HEK293 (cell line): ENCODE measurements at regions not wholly inside any gene's neighbourhood (a gene's known extent, or its start where the extent isn't known, plus 50 kb on each side); places are given as distances from the start of the nearest gene placed in this dataset.

Experiments
- CTCF ChIA-PET: fragments of 350-600 bp; formaldehyde crosslinking; extraction: SDS; loops from one replicate; lab custom pipeline; 2021; ENCODE audit warnings: antibody characterized with exemption; lab: Yijun Ruan, JAX
- POLR2A ChIA-PET: fragments of 300-600 bp; formaldehyde crosslinking; extraction: SDS; loops from one replicate; lab custom pipeline; 2020; ENCODE audit warnings: antibody characterized with exemption, inconsistent platforms; lab: Yijun Ruan, JAX
- H3K27ac ChIP-seq: fragments of 200-500 bp; sonication (Bioruptor generic); 2 replicates; pipeline ENCODE4 v1.5.1; 2014; ENCODE audit warnings: low read depth, low read length, control low read depth, inconsistent platforms; ENCODE audit errors: extremely low read depth
- H3K36me3 ChIP-seq, 2 experiments: fragments of 200-500 bp in 1 of 2; sonication (Bioruptor generic) in 1 of 2; 1 replicate in 1 of 2; 2 replicates in 1 of 2; pipeline ENCODE4 v1.5.1; 2014 to 2017; ENCODE audit warnings: inconsistent platforms in 2 of 2, low read length in 2 of 2; ENCODE audit not compliant: control insufficient read depth in 2 of 2, insufficient read depth in 1 of 2
- H3K4me1 ChIP-seq: fragments of 200-500 bp; sonication (Bioruptor generic); 2 replicates; pipeline ENCODE4 v1.5.1; 2014; ENCODE audit warnings: mild to moderate bottlenecking, low read length, inconsistent platforms; ENCODE audit not compliant: control insufficient read depth, insufficient read depth
- H3K4me3 ChIP-seq: 2 replicates; pipeline ENCODE4 v1.5.1; 2011; ENCODE audit warnings: low read depth, mild to moderate bottlenecking, control low read depth, low read length, moderate library complexity
- H3K9me3 ChIP-seq: fragments of 200-500 bp; sonication (Bioruptor generic); 2 replicates; pipeline ENCODE4 v1.5.1; 2014; ENCODE audit warnings: low read depth, low read length, inconsistent platforms; ENCODE audit not compliant: control insufficient read depth, insufficient read depth
- BCL6B ChIP-seq: fragments of 450-650 bp; formaldehyde crosslinking; IDR thresholded peaks from 2 replicates; pipeline ENCODE4 v1.5.1; 2017; ENCODE audit warnings: missing biosample characterization, missing genetic modification characterization
- GLI2 ChIP-seq: fragments of 450-650 bp; formaldehyde crosslinking; IDR thresholded peaks from 2 replicates; pipeline ENCODE4; 2017; ENCODE audit warnings: missing biosample characterization, missing genetic modification characterization, low read depth, borderline replicate concordance
- GLI4 ChIP-seq: fragments of 450-650 bp; formaldehyde crosslinking; IDR thresholded peaks from 2 replicates; pipeline ENCODE4 v1.5.1; 2016; ENCODE audit warnings: missing biosample characterization, missing genetic modification characterization
- HOXC10 ChIP-seq: sonication (generic); formaldehyde crosslinking; IDR thresholded peaks from 2 replicates; pipeline ENCODE4 v1.8.1; 2023; ENCODE audit warnings: mild to moderate bottlenecking, missing genetic modification reagents
- KLF10 ChIP-seq: fragments of 450-650 bp; IDR thresholded peaks from 2 replicates; pipeline ENCODE4 v1.5.1; 2018; ENCODE audit warnings: missing biosample characterization, mild to moderate bottlenecking, missing genetic modification characterization
- MYNN ChIP-seq: fragments of 450-650 bp; formaldehyde crosslinking; IDR thresholded peaks from 2 replicates; pipeline ENCODE4 v1.5.1; 2016; ENCODE audit warnings: missing biosample characterization, missing genetic modification characterization, borderline replicate concordance
- ZBTB21 ChIP-seq: fragments of 450-650 bp; formaldehyde crosslinking; IDR thresholded peaks from 2 replicates; pipeline ENCODE4 v1.5.1; 2017; ENCODE audit warnings: missing biosample characterization, missing genetic modification characterization
- ZIC2 ChIP-seq: fragments of 450-650 bp; formaldehyde crosslinking; IDR thresholded peaks from 2 replicates; pipeline ENCODE4 v1.5.1; 2016; ENCODE audit warnings: missing biosample characterization, missing genetic modification characterization
- ZNF114 ChIP-seq: fragments of 450-650 bp; formaldehyde crosslinking; IDR thresholded peaks from 2 replicates; pipeline ENCODE4 v1.5.0; 2017; ENCODE audit warnings: missing biosample characterization, missing genetic modification characterization
- ZNF202 ChIP-seq: fragments of 450-650 bp; formaldehyde crosslinking; IDR thresholded peaks from 2 replicates; pipeline ENCODE4 v1.5.1; 2016; ENCODE audit warnings: missing biosample characterization, missing genetic modification characterization, borderline replicate concordance
- ZNF211 ChIP-seq: fragments of 450-650 bp; formaldehyde crosslinking; IDR thresholded peaks from 2 replicates; pipeline ENCODE4 v1.5.1; 2016; ENCODE audit warnings: low read depth, missing biosample characterization, missing genetic modification characterization
- ZNF221 ChIP-seq: fragments of 450-650 bp; formaldehyde crosslinking; IDR thresholded peaks from 2 replicates; pipeline ENCODE4 v1.5.1; 2017; ENCODE audit warnings: missing biosample characterization, missing genetic modification characterization, borderline replicate concordance
- ZNF302 ChIP-seq: fragments of 450-650 bp; formaldehyde crosslinking; IDR thresholded peaks from 2 replicates; pipeline ENCODE4 v1.5.1; 2016; ENCODE audit warnings: missing biosample characterization, missing genetic modification characterization, low read depth
- ZNF366 ChIP-seq: fragments of 450-650 bp; formaldehyde crosslinking; conservative IDR thresholded peaks from 2 replicates; pipeline ENCODE4 v1.5.1; 2016; ENCODE audit warnings: missing biosample characterization, missing genetic modification characterization
- ZNF521 ChIP-seq: fragments of 450-650 bp; formaldehyde crosslinking; IDR thresholded peaks from 2 replicates; pipeline ENCODE4 v1.5.1; 2017; ENCODE audit warnings: missing biosample characterization, mild to moderate bottlenecking, missing genetic modification characterization
- ZNF585B ChIP-seq: fragments of 450-650 bp; formaldehyde crosslinking; IDR thresholded peaks from 2 replicates; pipeline ENCODE4 v1.5.1; 2016; ENCODE audit warnings: missing biosample characterization, missing genetic modification characterization
- ZNF777 ChIP-seq: fragments of 450-650 bp; formaldehyde crosslinking; IDR thresholded peaks from 2 replicates; pipeline ENCODE4 v1.5.1; 2017; ENCODE audit warnings: missing biosample characterization, missing genetic modification characterization, borderline replicate concordance
- ZSCAN30 ChIP-seq: fragments of 450-650 bp; IDR thresholded peaks from 2 replicates; pipeline ENCODE4 v1.5.1; 2018; ENCODE audit warnings: missing biosample characterization, mild to moderate bottlenecking, missing genetic modification characterization, moderate library complexity
- TF ChIP-seq, protein P1 (sequence below): fragments of 450-650 bp; formaldehyde crosslinking; IDR thresholded peaks from 2 replicates; pipeline ENCODE4 v1.5.1; 2016; ENCODE audit warnings: missing biosample characterization, missing genetic modification characterization
- TF ChIP-seq, protein P2 (sequence below): fragments of 450-650 bp; formaldehyde crosslinking; IDR thresholded peaks from 2 replicates; pipeline ENCODE4 v1.5.1; 2017; ENCODE audit warnings: missing biosample characterization, missing genetic modification characterization

- TF ChIP-seq MYNN (no peak), ZNF221 (no peak)
Observed at GRCh38 chr11:22456993-22457762, 119.0 kb downstream of the SLC17A6 start (continued).

DNA sequence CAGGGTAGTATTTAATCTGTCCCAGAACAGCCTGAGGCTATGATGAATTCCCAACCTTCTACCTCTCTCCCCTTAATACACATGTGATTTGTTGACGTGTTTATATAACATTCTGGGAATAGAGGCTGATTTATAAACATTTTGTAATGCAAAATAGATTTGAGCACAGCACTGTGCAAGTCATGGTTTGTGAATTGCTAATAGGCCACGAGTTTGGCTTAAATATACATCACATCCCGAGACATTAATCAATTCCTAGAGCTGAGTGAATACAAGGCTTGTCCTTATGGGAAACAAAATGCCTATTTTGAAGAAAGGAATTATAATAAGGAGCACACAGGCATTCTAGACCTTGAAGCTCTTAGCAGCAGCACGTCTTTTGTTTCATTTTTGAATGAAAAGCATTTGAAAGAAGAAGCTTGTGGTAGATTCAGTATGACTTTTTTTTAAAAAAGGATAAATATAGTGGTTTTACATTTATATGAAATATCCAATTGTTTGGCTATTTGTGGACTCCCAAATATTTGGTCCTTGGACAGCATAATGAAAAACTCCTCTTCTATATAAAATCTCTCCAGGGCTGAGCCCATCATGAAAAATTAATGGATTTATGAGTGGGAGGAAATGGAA, 116.4 kb downstream of the SLC17A6 start:
- Histone ChIP-seq H3K4me1 (no peaks in the 10 kb centered on the region), H3K27ac (no peak overlapping the region), H3K4me3 (no peak overlapping the region), H3K9me3 (no peaks in the 10 kb centered on the region), H3K36me3 (no peaks in the 10 kb centered on the region)
- CTCF ChIA-PET: no interaction called here
- TF ChIP-seq BCL6B (tag by site-specific recombination) (no peak), KLF10 (tag by site-specific recombination) (no peak), ZSCAN30 (tag by site-specific recombination) (no peak), ZBTB21 (tag by site-specific recombination) (no peak), ZIC2 (tag by site-specific recombination) (no peak)
- TF ChIP-seq, protein P1, sequence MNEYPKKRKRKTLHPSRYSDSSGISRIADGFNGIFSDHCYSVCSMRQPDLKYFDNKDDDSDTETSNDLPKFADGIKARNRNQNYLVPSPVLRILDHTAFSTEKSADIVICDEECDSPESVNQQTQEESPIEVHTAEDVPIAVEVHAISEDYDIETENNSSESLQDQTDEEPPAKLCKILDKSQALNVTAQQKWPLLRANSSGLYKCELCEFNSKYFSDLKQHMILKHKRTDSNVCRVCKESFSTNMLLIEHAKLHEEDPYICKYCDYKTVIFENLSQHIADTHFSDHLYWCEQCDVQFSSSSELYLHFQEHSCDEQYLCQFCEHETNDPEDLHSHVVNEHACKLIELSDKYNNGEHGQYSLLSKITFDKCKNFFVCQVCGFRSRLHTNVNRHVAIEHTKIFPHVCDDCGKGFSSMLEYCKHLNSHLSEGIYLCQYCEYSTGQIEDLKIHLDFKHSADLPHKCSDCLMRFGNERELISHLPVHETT (tag by site-specific recombination): no peak
- POLR2A ChIA-PET: no interaction called here

- H3K36me3 ChIP-seq: no peaks in the 10 kb centered on the region
- POLR2A ChIA-PET: no interaction called here
- H3K27ac ChIP-seq: no peak overlapping the region
- no peaks in the 10 kb centered on the region for H3K4me1 ChIP-seq
- TF ChIP-seq ZNF211 (tag by site-specific recombination) (no peak), ZNF777 (tag by site-specific recombination) (no peak), ZNF521 (tag by site-specific recombination) (no peak), HOXC10 (CRISPR knock-in tag) (no peak), ZNF302 (no peak), ZNF202 (tag by site-specific recombination) (no peak), ZNF585B (no peak), GLI2 (no peak), GLI4 (tag by site-specific recombination) (no peak), ZNF114 (tag by site-specific recombination) (no peak), ZNF366 (tag by site-specific recombination) (no peak)
- TF ChIP-seq, protein P2, sequence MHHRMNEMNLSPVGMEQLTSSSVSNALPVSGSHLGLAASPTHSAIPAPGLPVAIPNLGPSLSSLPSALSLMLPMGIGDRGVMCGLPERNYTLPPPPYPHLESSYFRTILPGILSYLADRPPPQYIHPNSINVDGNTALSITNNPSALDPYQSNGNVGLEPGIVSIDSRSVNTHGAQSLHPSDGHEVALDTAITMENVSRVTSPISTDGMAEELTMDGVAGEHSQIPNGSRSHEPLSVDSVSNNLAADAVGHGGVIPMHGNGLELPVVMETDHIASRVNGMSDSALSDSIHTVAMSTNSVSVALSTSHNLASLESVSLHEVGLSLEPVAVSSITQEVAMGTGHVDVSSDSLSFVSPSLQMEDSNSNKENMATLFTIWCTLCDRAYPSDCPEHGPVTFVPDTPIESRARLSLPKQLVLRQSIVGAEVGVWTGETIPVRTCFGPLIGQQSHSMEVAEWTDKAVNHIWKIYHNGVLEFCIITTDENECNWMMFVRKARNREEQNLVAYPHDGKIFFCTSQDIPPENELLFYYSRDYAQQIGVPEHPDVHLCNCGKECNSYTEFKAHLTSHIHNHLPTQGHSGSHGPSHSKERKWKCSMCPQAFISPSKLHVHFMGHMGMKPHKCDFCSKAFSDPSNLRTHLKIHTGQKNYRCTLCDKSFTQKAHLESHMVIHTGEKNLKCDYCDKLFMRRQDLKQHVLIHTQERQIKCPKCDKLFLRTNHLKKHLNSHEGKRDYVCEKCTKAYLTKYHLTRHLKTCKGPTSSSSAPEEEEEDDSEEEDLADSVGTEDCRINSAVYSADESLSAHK (tag by site-specific recombination): no peak
- TF ChIP-seq, all 188 proteins: peak for 0
- Histone ChIP-seq H3K9me3 (no peaks in the 10 kb centered on the region), H3K4me3 (no peak overlapping the region)
- CTCF ChIA-PET: no interaction called here
Observed at GRCh38 chr11:22449441-22449840, 111.3 kb downstream of the SLC17A6 start.
